ENCODE measurements at regions not wholly inside any gene's neighbourhood (a gene's known extent, or its start where the extent isn't known, plus 50 kb on each side); places are given as distances from the start of the nearest gene placed in this dataset.

DNA sequence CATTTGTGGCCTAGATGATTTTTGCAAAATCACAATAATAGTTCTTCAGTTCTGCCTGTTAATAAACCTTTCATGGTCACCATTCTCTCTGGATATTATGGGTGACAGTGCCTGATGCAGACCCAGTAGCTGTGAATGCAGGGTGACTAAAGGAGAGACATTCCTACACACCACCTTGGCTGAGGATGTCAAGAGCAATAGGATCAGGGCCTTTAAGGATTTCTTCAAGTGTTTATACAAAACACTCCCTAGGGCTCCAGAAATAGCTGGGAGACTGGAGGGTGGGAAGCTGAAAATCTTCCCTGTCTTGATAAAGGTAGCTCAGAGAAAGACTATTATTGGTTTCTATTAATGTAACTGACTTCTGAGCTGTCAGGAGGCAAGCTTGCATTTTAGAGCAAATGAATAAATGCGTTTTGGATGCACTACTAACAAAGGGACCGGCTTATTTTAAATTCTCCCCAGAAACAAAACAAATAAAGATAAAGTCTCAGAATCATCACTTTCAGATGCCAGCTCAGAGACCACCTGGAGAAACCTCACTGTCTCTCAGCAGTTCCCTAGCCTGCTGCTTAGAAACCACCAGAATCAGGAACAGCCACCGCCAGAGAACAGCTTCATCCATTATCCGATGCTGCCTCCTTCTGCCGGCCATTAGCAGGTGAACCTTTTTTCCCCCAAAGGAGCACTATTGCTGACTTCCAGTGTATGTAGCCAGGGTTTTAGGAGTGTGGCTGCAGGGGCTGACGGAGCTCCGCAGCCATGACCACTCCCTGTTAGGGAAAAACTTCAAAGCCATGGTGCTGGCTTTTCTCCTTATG lies 171.4 kb upstream of the DYNLRB2 start:
- CTCF ChIA-PET, result no interaction called here
- no peaks in the 10 kb centered on the region for H3K36me3 ChIP-seq (ENCODE audit: low read depth, low read length)
- no TSS peak for BruUV-seq (replicated peaks)
- no peak overlapping the region for H3K4me2 ChIP-seq (ENCODE audit: low read length)
- no peaks in the 10 kb centered on the region for H3K79me2 ChIP-seq (ENCODE audit: low read length)
- H2AFZ ChIP-seq (ENCODE audit: low read length), result no peak overlapping the region
- no peaks in the 10 kb centered on the region for H4K20me1 ChIP-seq (ENCODE audit: low read length)
- no peak overlapping the region for H3K4me3 ChIP-seq (ENCODE audit: low read length)
- H3K4me1 ChIP-seq (ENCODE audit: insufficient read depth, low read length), result no peaks in the 10 kb centered on the region
- POLR2A ChIA-PET (ENCODE audit: unreplicated experiment), result no interaction called here
- no peak overlapping the region for H3K9ac ChIP-seq (ENCODE audit: low read length)
- no peak overlapping the region for H3K27ac ChIP-seq (ENCODE audit: low read length)
- no peak for ATAC-seq
- no peaks in the 10 kb centered on the region for H3K9me2 ChIP-seq (replicated peaks; ENCODE audit: low read length)
- peak; percentile 25 for DNase-seq
- no peaks in the 10 kb centered on the region for H3F3A ChIP-seq (ENCODE audit: low read length, unreplicated experiment)
- no peaks in the 10 kb centered on the region for H3K9me3 ChIP-seq (ENCODE audit: low read length)
- intact Hi-C loops (cut with micrococcal nuclease), result no loop called here
- H3K27me3 ChIP-seq (ENCODE audit: low read length), result 0 out of 2 replicates have a peak, but pooled peaks cover 7% of the 10 kb centered on the region
- no peak for TF ChIP-seq EZH2 (IDR thresholded peaks at IDR 0.05; ENCODE audit: low read length, unreplicated experiment)
- TF ChIP-seq, protein P1, sequence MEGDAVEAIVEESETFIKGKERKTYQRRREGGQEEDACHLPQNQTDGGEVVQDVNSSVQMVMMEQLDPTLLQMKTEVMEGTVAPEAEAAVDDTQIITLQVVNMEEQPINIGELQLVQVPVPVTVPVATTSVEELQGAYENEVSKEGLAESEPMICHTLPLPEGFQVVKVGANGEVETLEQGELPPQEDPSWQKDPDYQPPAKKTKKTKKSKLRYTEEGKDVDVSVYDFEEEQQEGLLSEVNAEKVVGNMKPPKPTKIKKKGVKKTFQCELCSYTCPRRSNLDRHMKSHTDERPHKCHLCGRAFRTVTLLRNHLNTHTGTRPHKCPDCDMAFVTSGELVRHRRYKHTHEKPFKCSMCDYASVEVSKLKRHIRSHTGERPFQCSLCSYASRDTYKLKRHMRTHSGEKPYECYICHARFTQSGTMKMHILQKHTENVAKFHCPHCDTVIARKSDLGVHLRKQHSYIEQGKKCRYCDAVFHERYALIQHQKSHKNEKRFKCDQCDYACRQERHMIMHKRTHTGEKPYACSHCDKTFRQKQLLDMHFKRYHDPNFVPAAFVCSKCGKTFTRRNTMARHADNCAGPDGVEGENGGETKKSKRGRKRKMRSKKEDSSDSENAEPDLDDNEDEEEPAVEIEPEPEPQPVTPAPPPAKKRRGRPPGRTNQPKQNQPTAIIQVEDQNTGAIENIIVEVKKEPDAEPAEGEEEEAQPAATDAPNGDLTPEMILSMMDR (conservative IDR thresholded peaks at IDR 0.05; ENCODE audit: low read depth, low read length), result peak; percentile 46

DNA sequence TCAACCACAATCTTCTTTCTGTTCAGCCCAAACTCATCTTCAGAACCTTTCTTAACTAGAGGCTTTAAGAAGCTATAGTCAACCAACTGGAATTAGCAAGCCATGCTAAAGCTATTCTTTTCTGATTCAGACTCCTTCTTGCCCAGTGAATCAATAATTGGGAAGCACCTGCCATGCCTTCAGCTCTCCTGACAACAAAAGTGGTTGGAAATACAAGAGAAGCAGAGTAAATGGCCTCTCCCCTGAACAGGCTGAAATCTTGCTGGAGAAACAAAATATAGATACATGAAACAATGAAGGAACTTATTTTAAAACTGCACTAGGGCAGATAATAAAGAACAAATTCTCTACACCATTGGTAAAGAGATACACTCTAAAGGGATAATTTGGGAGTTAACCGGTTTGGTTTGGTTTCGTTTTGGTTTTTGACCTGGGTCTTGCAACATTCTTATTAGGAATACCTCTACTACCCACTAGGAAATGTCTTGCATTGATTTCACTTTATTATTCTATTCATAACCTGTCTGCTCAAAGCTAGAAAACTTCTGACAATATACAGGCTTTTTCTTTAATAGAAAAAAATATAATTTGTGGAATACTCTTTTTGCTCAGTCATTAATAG lies 173.6 kb upstream of the DYNLRB2 start:
- no TSS peak for BruUV-seq (replicated peaks)
- intact Hi-C loops (cut with micrococcal nuclease), result no loop called here
- no peaks in the 10 kb centered on the region for H3K9me3 ChIP-seq (ENCODE audit: low read length)

More for the DNA sequence above, 173.6 kb upstream of the DYNLRB2 start:
- no peak for DNase-seq
- H3K79me2 ChIP-seq (ENCODE audit: low read length), result no peaks in the 10 kb centered on the region
- H2AFZ ChIP-seq (ENCODE audit: low read length), result no peak overlapping the region
- no peaks in the 10 kb centered on the region for H3F3A ChIP-seq (ENCODE audit: low read length, unreplicated experiment)
- no peaks in the 10 kb centered on the region for H3K36me3 ChIP-seq (ENCODE audit: low read depth, low read length)
- H3K4me1 ChIP-seq (ENCODE audit: insufficient read depth, low read length), result no peaks in the 10 kb centered on the region
- ChIA-PET CTCF (no interaction called here), POLR2A (ENCODE audit: unreplicated experiment) (no interaction called here)
- H3K9me2 ChIP-seq (replicated peaks; ENCODE audit: low read length), result no peaks in the 10 kb centered on the region
- H3K9ac ChIP-seq (ENCODE audit: low read length), result no peak overlapping the region
- no peak overlapping the region for H3K27ac ChIP-seq (ENCODE audit: low read length)
- no peak overlapping the region for H3K4me2 ChIP-seq (ENCODE audit: low read length)
- TF ChIP-seq EZH2 (IDR thresholded peaks at IDR 0.05; ENCODE audit: low read length, unreplicated experiment) (no peak), EZH2phosphoT487 (IDR thresholded peaks at IDR 0.05; ENCODE audit: borderline replicate concordance, low read length) (no peak)
- TF ChIP-seq, protein P1 (conservative IDR thresholded peaks at IDR 0.05; ENCODE audit: low read depth, low read length), result no peak
- 0 out of 2 replicates have a peak, but pooled peaks cover 10% of the 10 kb centered on the region for H3K27me3 ChIP-seq (ENCODE audit: low read length)
- no peaks in the 10 kb centered on the region for H4K20me1 ChIP-seq (ENCODE audit: low read length)
- no peak overlapping the region for H3K4me3 ChIP-seq (ENCODE audit: low read length)
- ATAC-seq, result no peak

All from PC-3 (cell line).